VCaP (cell line): ENCODE measurements at regions not wholly inside any gene's neighbourhood (a gene's known extent, or its start where the extent isn't known, plus 50 kb on each side); places are given as distances from the start of the nearest gene placed in this dataset.

ENCODE experiments used
- H3K27ac ChIP-seq: fragments of 450-650 bp; 2 replicates; pipeline ENCODE4 v1.5.1; 2017
- CTCF ChIP-seq: fragments of 450-650 bp; conservative IDR thresholded peaks from 2 replicates; pipeline ENCODE4 v1.5.1; 2017; ENCODE audit warnings: mild to moderate bottlenecking, moderate library complexity

- no peak for TF ChIP-seq CTCF
Measured at GRCh38 chr4:18291981-18292380, 270.4 kb upstream of the LCORL start.

GRCh38 chr4:18291256-18291655 lies 269.7 kb upstream of the LCORL start:
- H3K27ac ChIP-seq = no peak overlapping the region
- TF ChIP-seq CTCF = no peak

More at GRCh38 chr4:18291981-18292380, 270.4 kb upstream of the LCORL start:
- no peak overlapping the region for H3K27ac ChIP-seq

GRCh38 chr4:18285357-18285756 lies 263.8 kb upstream of the LCORL start:
- H3K27ac ChIP-seq = no peak overlapping the region

GRCh38 chr4:18278244-18278643 lies 256.7 kb upstream of the LCORL start:
- H3K27ac ChIP-seq = no peak overlapping the region
- no peak for TF ChIP-seq CTCF

More at GRCh38 chr4:18285357-18285756, 263.8 kb upstream of the LCORL start:
- TF ChIP-seq CTCF = no peak

GRCh38 chr4:18262832-18263231 lies 241.3 kb upstream of the LCORL start:
- TF ChIP-seq CTCF = no peak
- H3K27ac ChIP-seq = no peak overlapping the region

GRCh38 chr4:18252052-18252451 lies 230.5 kb upstream of the LCORL start:
- TF ChIP-seq CTCF = no peak
- no peak overlapping the region for H3K27ac ChIP-seq

DNA sequence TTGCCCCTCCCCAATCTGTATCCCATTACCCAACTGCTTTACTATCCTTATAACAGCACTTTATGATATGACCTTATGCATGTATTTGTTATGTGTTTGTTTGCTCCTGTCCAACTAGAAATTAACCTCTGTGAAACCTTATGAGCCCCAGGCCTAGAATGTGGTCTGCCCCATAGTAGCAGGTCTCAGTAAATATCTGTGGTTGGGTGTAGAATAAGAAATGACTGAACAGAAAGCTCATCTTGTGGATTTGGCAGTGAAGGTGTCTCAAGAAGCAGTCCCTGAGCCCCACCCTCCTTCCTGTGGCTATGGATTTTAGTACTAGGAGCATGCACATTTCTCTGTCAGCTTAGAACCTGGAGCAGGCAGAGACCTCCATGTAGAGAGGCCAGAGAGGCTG lies 229.0 kb upstream of the LCORL start:
- H3K27ac ChIP-seq = no peak overlapping the region
- TF ChIP-seq CTCF = no peak

DNA sequence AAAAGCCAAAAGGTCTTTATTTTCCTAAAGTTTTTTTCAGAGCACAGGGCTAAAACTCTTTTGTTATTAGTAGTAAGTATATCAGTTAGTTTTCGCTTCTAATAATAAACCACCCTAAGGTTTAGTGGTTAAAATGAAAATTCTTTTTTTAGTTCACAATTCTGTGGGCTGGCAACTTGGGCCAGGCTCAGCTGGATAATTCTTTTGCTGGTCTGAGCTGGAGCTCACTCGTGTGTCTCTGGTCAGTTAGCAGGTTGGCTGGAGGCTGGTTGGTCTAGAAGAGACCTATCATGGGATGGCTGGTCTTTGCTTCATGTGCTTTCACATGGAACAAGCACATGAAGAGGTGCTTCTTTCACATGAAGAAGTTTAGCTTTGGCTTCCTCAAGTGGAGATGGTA lies 227.1 kb upstream of the LCORL start:
- no peak overlapping the region for H3K27ac ChIP-seq

More for the DNA sequence above, 227.1 kb upstream of the LCORL start:
- no peak for TF ChIP-seq CTCF
